MM.1S (cell line): ENCODE measurements at regions not wholly inside any gene's neighbourhood (a gene's known extent, or its start where the extent isn't known, plus 50 kb on each side); places are given as distances from the start of the nearest gene placed in this dataset.

Experiments used
- DNase-seq: peaks from one replicate; pipeline ENCODE4 v3.0.0-alpha.2; 2015
- H2AFZ ChIP-seq: fragments of 300-600 bp; sonication (generic); 2 replicates; pipeline ENCODE4 v1.6.0; 2016; ENCODE audit warnings: antibody characterized with exemption, low read length
- H3F3A ChIP-seq: fragments of 300-600 bp; sonication (generic); 2 replicates; pipeline ENCODE4 v1.6.1; 2016; ENCODE audit warnings: mild to moderate bottlenecking, antibody characterized with exemption, low read length, moderate library complexity, mixed read lengths; ENCODE audit not compliant: insufficient read depth
- H3K27ac ChIP-seq: fragments of 300-600 bp; sonication (generic); 2 replicates; pipeline ENCODE4 v1.5.1; 2016; ENCODE audit warnings: mild to moderate bottlenecking, low read length
- H3K27me3 ChIP-seq: fragments of 300-600 bp; sonication (generic); replicated peaks from 2 replicates; pipeline ENCODE4 v1.6.0; 2016; ENCODE audit warnings: low read length; ENCODE audit not compliant: insufficient read depth
- H3K36me3 ChIP-seq: fragments of 300-600 bp; sonication (generic); replicated peaks from 2 replicates; pipeline ENCODE4 v1.6.1; 2016; ENCODE audit warnings: mild to moderate bottlenecking, low read length, mixed read lengths; ENCODE audit not compliant: insufficient read depth
- H3K4me1 ChIP-seq: fragments of 300-600 bp; sonication (generic); 2 replicates; pipeline ENCODE4 v1.6.1; 2016; ENCODE audit warnings: low read length, mixed read lengths
- H3K4me2 ChIP-seq: fragments of 300-600 bp; sonication (generic); 2 replicates; pipeline ENCODE4 v1.6.0; 2016; ENCODE audit warnings: low read depth, low read length
- H3K4me3 ChIP-seq: fragments of 300-600 bp; sonication (generic); 2 replicates; pipeline ENCODE4 v1.5.1; 2016; ENCODE audit warnings: low read length, mixed read lengths
- H3K79me2 ChIP-seq: fragments of 300-600 bp; sonication (generic); 2 replicates; pipeline ENCODE4 v1.6.1; 2016; ENCODE audit warnings: mixed run types, low read length, mixed read lengths
- H3K9ac ChIP-seq: fragments of 300-600 bp; sonication (generic); 2 replicates; pipeline ENCODE4 v1.6.1; 2016; ENCODE audit warnings: low read length, mixed read lengths
- H3K9me2 ChIP-seq: fragments of 300-600 bp; sonication (generic); replicated peaks from 2 replicates; pipeline ENCODE4 v1.6.1; 2016; ENCODE audit warnings: mild to moderate bottlenecking, low read length, mixed read lengths; ENCODE audit not compliant: insufficient read depth
- H3K9me3 ChIP-seq: fragments of 300-600 bp; sonication (generic); replicated peaks from 2 replicates; pipeline ENCODE4 v1.6.1; 2016; ENCODE audit warnings: mild to moderate bottlenecking, low read length, mixed read lengths; ENCODE audit not compliant: insufficient read depth
- H4K20me1 ChIP-seq: fragments of 300-600 bp; sonication (generic); 2 replicates; pipeline ENCODE4 v1.6.1; 2016; ENCODE audit warnings: mild to moderate bottlenecking, low read length, moderate library complexity, mixed read lengths; ENCODE audit not compliant: insufficient read depth
- CTCF ChIP-seq: fragments of 300-600 bp; sonication (generic); IDR thresholded peaks from 2 replicates; pipeline ENCODE4 v1.5.1; 2016; ENCODE audit warnings: antibody characterized with exemption, low read length, mixed read lengths
- EZH2 ChIP-seq: fragments of 300-600 bp; sonication (generic); optimal IDR thresholded peaks from 2 replicates; pipeline ENCODE3; 2017; ENCODE audit warnings: low read depth, mild to moderate bottlenecking, antibody characterized with exemption, low read length, mixed read lengths
- EZH2phosphoT487 ChIP-seq: fragments of 300-600 bp; sonication (generic); IDR thresholded peaks from 2 replicates; pipeline ENCODE4 v1.6.1; 2018; ENCODE audit warnings: antibody characterized with exemption, low read length

GRCh38 chr14:28911521-28911920, 144.9 kb downstream of the FOXG1 start:
- H4K20me1 ChIP-seq, result no peaks in the 10 kb centered on the region
- no peak for DNase-seq
- no peaks in the 10 kb centered on the region for H3K27me3 ChIP-seq
- no peaks in the 10 kb centered on the region for H3K9me3 ChIP-seq
- no peaks in the 10 kb centered on the region for H3K79me2 ChIP-seq
- TF ChIP-seq EZH2 (no peak), CTCF (no peak), EZH2phosphoT487 (no peak)
- no peaks in the 10 kb centered on the region for H3K4me1 ChIP-seq
- H3K4me2 ChIP-seq, result no peak overlapping the region
- no peak overlapping the region for H2AFZ ChIP-seq
- no peak overlapping the region for H3K27ac ChIP-seq
- H3K9me2 ChIP-seq, result no peaks in the 10 kb centered on the region
- no peak overlapping the region for H3K4me3 ChIP-seq
- no peak overlapping the region for H3K9ac ChIP-seq
- no peaks in the 10 kb centered on the region for H3F3A ChIP-seq
- H3K36me3 ChIP-seq, result no peaks in the 10 kb centered on the region

GRCh38 chr14:28913056-28913455, 146.5 kb downstream of the FOXG1 start:
- H3K36me3 ChIP-seq, result no peaks in the 10 kb centered on the region
- TF ChIP-seq EZH2phosphoT487 (no peak), CTCF (no peak), EZH2 (no peak)
- H3K27me3 ChIP-seq, result no peaks in the 10 kb centered on the region
- H3K4me2 ChIP-seq, result no peak overlapping the region
- H3F3A ChIP-seq, result no peaks in the 10 kb centered on the region
- H3K4me3 ChIP-seq, result no peak overlapping the region
- no peaks in the 10 kb centered on the region for H3K79me2 ChIP-seq
- H3K4me1 ChIP-seq, result no peaks in the 10 kb centered on the region
- no peaks in the 10 kb centered on the region for H3K9me2 ChIP-seq
- H4K20me1 ChIP-seq, result no peaks in the 10 kb centered on the region
- DNase-seq, result no peak
- no peaks in the 10 kb centered on the region for H3K9me3 ChIP-seq
- H3K27ac ChIP-seq, result no peak overlapping the region
- H3K9ac ChIP-seq, result no peak overlapping the region
- no peak overlapping the region for H2AFZ ChIP-seq

- no peak overlapping the region for H3K27ac ChIP-seq
- H4K20me1 ChIP-seq, result no peaks in the 10 kb centered on the region
- no peak overlapping the region for H3K9ac ChIP-seq
- H3K27me3 ChIP-seq, result no peaks in the 10 kb centered on the region
- no peak overlapping the region for H3K4me3 ChIP-seq
- no peaks in the 10 kb centered on the region for H3K9me2 ChIP-seq
- no peak overlapping the region for H3K4me2 ChIP-seq
- H3K79me2 ChIP-seq, result no peaks in the 10 kb centered on the region
- no peaks in the 10 kb centered on the region for H3F3A ChIP-seq
- no peaks in the 10 kb centered on the region for H3K36me3 ChIP-seq
- no peaks in the 10 kb centered on the region for H3K4me1 ChIP-seq
- no peak for DNase-seq
- H2AFZ ChIP-seq, result no peak overlapping the region
- no peaks in the 10 kb centered on the region for H3K9me3 ChIP-seq
- TF ChIP-seq EZH2phosphoT487, result no peak
- no peak for TF ChIP-seq CTCF
- no peak for TF ChIP-seq EZH2
These were observed 159.5 kb downstream of the FOXG1 start for GRCh38 chr14:28926122-28926521.
